H1 (cell line): ENCODE measurements at regions not wholly inside any gene's neighbourhood (a gene's known extent, or its start where the extent isn't known, plus 50 kb on each side); places are given as distances from the start of the nearest gene placed in this dataset.
A peak's percentile ranks its signal among the peaks of the same experiment; 100 is the strongest.

Source experiments
- CTCF ChIA-PET: fragments of 300-600 bp; sonication (Branson Sonifier 250); formaldehyde crosslinking; loops from one replicate; lab custom pipeline; 2021; ENCODE audit not compliant: partially characterized antibody; lab: Charles Lee
- POLR2A ChIA-PET: fragments of 300-600 bp; sonication (Branson Sonifier 250); formaldehyde crosslinking; loops from one replicate; lab custom pipeline; 2021; ENCODE audit warnings: inconsistent platforms; ENCODE audit not compliant: partially characterized antibody; lab: Charles Lee
- DNase-seq, 2 experiments: peaks; one replicate each; pipeline versions ENCODE4 v3.0.0 to v3.0.0-alpha.2; 2010 to 2022; ENCODE audit warnings: low spot score in 2 of 2, low read depth in 1 of 2, mixed read lengths in 1 of 2
- FAIRE-seq: peaks from 2 replicates; lab custom pipeline; 2011; peaks lifted over from hg19 to GRCh38; lab: Jason Lieb, UNC
- H2AFZ ChIP-seq: 2 replicates; pipeline ENCODE4 v1.8.1; 2012; ENCODE audit warnings: low read length, inconsistent platforms
- H2AK5ac ChIP-seq: 2 replicates; pipeline ENCODE4 v1.6.1; 2013; ENCODE audit warnings: low read depth, low read length
- H2BK120ac ChIP-seq: replicated peaks from 2 replicates; pipeline ENCODE3; 2013; ENCODE audit warnings: low read depth, low read length, inconsistent platforms
- H2BK12ac ChIP-seq: 2 replicates; pipeline ENCODE4 v1.6.1; 2013; ENCODE audit warnings: low read depth, low read length
- H2BK15ac ChIP-seq: 2 replicates; pipeline ENCODE4 v1.6.1; 2013; ENCODE audit warnings: low read length
- H2BK20ac ChIP-seq: 2 replicates; pipeline ENCODE4 v1.6.1; 2013; ENCODE audit warnings: low read length
- H2BK5ac ChIP-seq: 2 replicates; pipeline ENCODE4 v1.6.1; 2013; ENCODE audit warnings: low read depth, low read length
- H3K14ac ChIP-seq: 2 replicates; pipeline ENCODE4 v1.6.1; 2013; ENCODE audit warnings: inconsistent platforms; ENCODE audit not compliant: insufficient read length
- H3K18ac ChIP-seq: 2 replicates; pipeline ENCODE4 v1.6.1; 2013; ENCODE audit warnings: low read length; ENCODE audit errors: extremely low read depth
- H3K23ac ChIP-seq: 2 replicates; pipeline ENCODE4 v1.6.1; 2013; ENCODE audit warnings: inconsistent platforms; ENCODE audit not compliant: insufficient read length
- H3K23me2 ChIP-seq: 2 replicates; pipeline ENCODE4 v1.6.1; 2013; ENCODE audit warnings: low read depth, low read length
- H3K27ac ChIP-seq: 2 replicates; pipeline ENCODE4 v1.6.1; 2011; ENCODE audit warnings: low read depth, low read length, inconsistent platforms
- H3K27me3 ChIP-seq, 4 experiments: replicated peaks in 1 of 4; 1 replicate in 1 of 4; 2 replicates in 3 of 4; pipeline versions ENCODE4 v1.6.1 to v1.8.1; 2011 to 2013; ENCODE audit warnings: low read length in 3 of 4, mild to moderate bottlenecking in 3 of 4, inconsistent platforms in 2 of 4, mixed read lengths in 2 of 4, moderate library complexity in 1 of 4; ENCODE audit not compliant: control insufficient read depth in 3 of 4, insufficient read depth in 3 of 4; ENCODE audit errors: extremely low read depth in 1 of 4
- H3K36me3 ChIP-seq, 4 experiments: 2 replicates each; pipeline versions ENCODE4 v1.6.1 to v1.8.1; 2011 to 2013; ENCODE audit warnings: mild to moderate bottlenecking in 4 of 4, low read length in 3 of 4, moderate library complexity in 2 of 4, control low read depth in 1 of 4, inconsistent platforms in 1 of 4; ENCODE audit not compliant: insufficient read depth in 4 of 4, control insufficient read depth in 2 of 4
- H3K4ac ChIP-seq: replicated peaks from 2 replicates; pipeline ENCODE3; 2013; ENCODE audit warnings: low read length, low read depth, mixed read lengths, inconsistent platforms; ENCODE audit not compliant: insufficient read length
- H3K4me1 ChIP-seq, 4 experiments: replicated peaks in 1 of 4; 1 replicate in 1 of 4; 2 replicates in 3 of 4; pipeline versions ENCODE4 v1.6.1 to v1.8.1; 2011 to 2013; ENCODE audit warnings: low read length in 3 of 4, inconsistent platforms in 2 of 4, mixed read lengths in 1 of 4; ENCODE audit not compliant: insufficient read depth in 4 of 4, control insufficient read depth in 3 of 4
- H3K4me2 ChIP-seq, 2 experiments: 2 replicates each; pipeline versions ENCODE4 v1.6.1 to v1.8.1; 2011 to 2013; ENCODE audit warnings: low read depth in 2 of 2, low read length in 2 of 2, control low read depth in 1 of 2, inconsistent platforms in 1 of 2, mild to moderate bottlenecking in 1 of 2; ENCODE audit not compliant: insufficient read depth in 1 of 2
- H3K4me3 ChIP-seq, 4 experiments: fragments of 200-600, 300-600 bp in 1 of 4; sonication (generic), shearing (Covaris generic), sonication (Bioruptor Twin) in 1 of 4; 2 replicates each; pipeline versions ENCODE4 v1.5.1 to v1.8.1; 2011 to 2016; ENCODE audit warnings: low read length in 4 of 4, low read depth in 3 of 4, control low read depth in 2 of 4, inconsistent platforms in 2 of 4, mild to moderate bottlenecking in 2 of 4, mixed read lengths in 1 of 4, moderate library complexity in 1 of 4; ENCODE audit not compliant: insufficient read depth in 2 of 4; ENCODE audit errors: extremely low read depth in 1 of 4
- H3K56ac ChIP-seq: replicated peaks from 2 replicates; pipeline ENCODE3; 2013; ENCODE audit warnings: low read depth, mild to moderate bottlenecking, mixed read lengths, low read length, inconsistent platforms; ENCODE audit not compliant: insufficient read length
- H3K79me1 ChIP-seq: 2 replicates; pipeline ENCODE4 v1.6.1; 2013; ENCODE audit warnings: low read depth, low read length, control low read depth
- H3K79me2 ChIP-seq, 2 experiments: 2 replicates each; pipeline versions ENCODE4 v1.6.1 to v1.8.1; 2012 to 2013; ENCODE audit warnings: low read length in 2 of 2, mild to moderate bottlenecking in 2 of 2, inconsistent platforms in 1 of 2; ENCODE audit not compliant: insufficient read depth in 2 of 2, control insufficient read depth in 1 of 2
- H3K9ac ChIP-seq, 4 experiments: replicated peaks in 1 of 4; 1 replicate in 1 of 4; 2 replicates in 3 of 4; pipeline versions ENCODE4 v1.6.1 to v1.8.1; 2011 to 2013; ENCODE audit warnings: low read depth in 3 of 4, low read length in 3 of 4, control low read depth in 2 of 4, mild to moderate bottlenecking in 2 of 4, moderate library complexity in 2 of 4, inconsistent platforms in 1 of 4; ENCODE audit errors: extremely low read depth in 1 of 4
- H3K9me3 ChIP-seq, 2 experiments: 2 replicates each; pipeline versions ENCODE4 v1.6.1 to v1.8.1; 2012 to 2013; ENCODE audit warnings: mild to moderate bottlenecking in 2 of 2, moderate library complexity in 2 of 2, control low read depth in 1 of 2, inconsistent platforms in 1 of 2, low read depth in 1 of 2, low read length in 1 of 2, mixed read lengths in 1 of 2; ENCODE audit not compliant: insufficient read depth in 2 of 2
- H4K20me1 ChIP-seq, 2 experiments: replicated peaks in 1 of 2; 2 replicates each; pipeline versions ENCODE3 to v1.8.1; 2011 to 2013; ENCODE audit warnings: inconsistent platforms in 2 of 2, low read length in 2 of 2, mild to moderate bottlenecking in 1 of 2; ENCODE audit not compliant: insufficient read depth in 2 of 2, control insufficient read depth in 1 of 2
- H4K5ac ChIP-seq: 2 replicates; pipeline ENCODE4 v1.6.1; 2013; ENCODE audit warnings: low read length, low read depth, mixed read lengths, inconsistent platforms; ENCODE audit not compliant: insufficient read length
- H4K8ac ChIP-seq: 2 replicates; pipeline ENCODE4 v1.8.0; 2013; ENCODE audit warnings: mild to moderate bottlenecking, moderate library complexity, low read length, inconsistent platforms; ENCODE audit not compliant: insufficient read depth; ENCODE audit errors: extremely low read depth
- H4K91ac ChIP-seq: replicated peaks from 2 replicates; pipeline ENCODE3; 2013; ENCODE audit warnings: low read length, mixed read lengths, inconsistent platforms; ENCODE audit not compliant: insufficient read length
- BRCA1 ChIP-seq: IDR thresholded peaks from 2 replicates; pipeline ENCODE4 v1.6.1; 2012; ENCODE audit warnings: low read depth, low read length, improper control_type of control experiment
- PHF8 ChIP-seq: fragments of 200-600 bp; sonication (generic); conservative IDR thresholded peaks from 2 replicates; pipeline ENCODE4 v1.7.1; 2012; ENCODE audit warnings: low read depth, mild to moderate bottlenecking, inconsistent platforms, low read length, moderate library complexity
- WGBS, 2 experiments: shearing (Covaris generic) in 1 of 2; methylation state at CpG; one replicate each; pipeline versions ENCODE4 v1.1.6 to v1.1.7; 2013 to 2015; ENCODE audit warnings: low lambda C conversion rate in 2 of 2, mixed read lengths in 2 of 2, inconsistent platforms in 1 of 2, low coverage in 1 of 2, missing lambda C conversion rate in 1 of 2; ENCODE audit not compliant: insufficient replicate concordance in 2 of 2, insufficient coverage in 1 of 2, insufficient read length in 1 of 2; ENCODE audit errors: extremely low coverage in 1 of 2, missing lambda C conversion rate in 1 of 2; 5-methylcytosine and 5-hydroxymethylcytosine counted together
- TF ChIP-seq, protein P1 (sequence below): IDR thresholded peaks from 2 replicates; pipeline ENCODE4 v1.6.1; 2012; ENCODE audit warnings: inconsistent platforms

DNA sequence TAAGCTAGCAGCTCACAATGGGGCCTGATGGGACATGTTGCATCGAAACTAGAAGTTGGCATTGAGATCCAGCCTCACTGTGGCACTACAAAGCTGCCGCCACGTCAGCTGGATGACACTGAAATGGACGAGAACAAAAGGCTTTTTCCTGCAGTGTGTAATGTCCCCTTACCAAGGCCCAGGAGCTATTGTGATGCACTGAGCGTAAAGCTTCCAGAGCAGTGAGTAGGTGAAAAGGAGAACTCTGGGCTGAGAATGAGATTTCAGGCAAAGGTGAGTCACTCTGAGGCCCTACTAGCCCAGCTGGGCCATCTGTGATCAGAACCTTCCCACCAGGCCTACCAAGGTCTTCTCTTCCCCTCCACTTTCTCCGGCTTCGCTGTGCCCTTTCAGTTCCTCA lies 528.1 kb upstream of the KLF4 start:
- no peak overlapping the region for H3K27ac ChIP-seq
- no peaks in the 10 kb centered on the region for H3K79me1 ChIP-seq
- 0 out of 2 replicates have a peak overlapping the region, but pooled peaks have one; percentile 32 for H2BK12ac ChIP-seq
- H2BK15ac ChIP-seq: no peak overlapping the region
- H3K18ac ChIP-seq: no peak overlapping the region
- H4K5ac ChIP-seq: no peak overlapping the region
- no peak overlapping the region for H4K91ac ChIP-seq
- no peaks in the 10 kb centered on the region for H4K20me1 ChIP-seq
- no peaks in the 10 kb centered on the region for H3K36me3 ChIP-seq
- no peak overlapping the region for H3K23ac ChIP-seq
- FAIRE-seq (no peak), DNase-seq (no peak)
- CTCF ChIA-PET: interaction anchor here (0.6 to 1.0 kb wide), 2 partner anchors 10 to 157 kb away, joined by 3 read pairs; no protein-coding TSS in a partner anchor
- TF ChIP-seq, protein P1, sequence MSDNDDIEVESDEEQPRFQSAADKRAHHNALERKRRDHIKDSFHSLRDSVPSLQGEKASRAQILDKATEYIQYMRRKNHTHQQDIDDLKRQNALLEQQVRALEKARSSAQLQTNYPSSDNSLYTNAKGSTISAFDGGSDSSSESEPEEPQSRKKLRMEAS: no peak
- TF ChIP-seq PHF8 (no peak), BRCA1 (no peak)
- POLR2A ChIA-PET: no interaction called here
- no peaks in the 10 kb centered on the region for H3K27me3 ChIP-seq
- no peak overlapping the region for H4K8ac ChIP-seq
- no peak overlapping the region for H2AK5ac ChIP-seq
- H3K4ac ChIP-seq: no peak overlapping the region
- no peak overlapping the region for H3K56ac ChIP-seq
- 0 out of 2 replicates have a peak overlapping the region, but pooled peaks have one; percentile 43 for H2BK20ac ChIP-seq
- no peak overlapping the region for H2BK120ac ChIP-seq
- H3K9ac ChIP-seq: no peak overlapping the region
- H2BK5ac ChIP-seq: no peak overlapping the region
- no peaks in the 10 kb centered on the region for H3K79me2 ChIP-seq
- no peak overlapping the region for H3K4me2 ChIP-seq
- H3K4me1 ChIP-seq: peaks cover 0 to 3% (median 0%) of the 10 kb centered on the region in 4 experiments; a peak in 2 of 7 replicates
- no peaks in the 10 kb centered on the region for H3K23me2 ChIP-seq
- 92% methylated on average over 7 of the region's 7 CpGs; no CpG with 5 or more reads in 1 of the 2 experiments for whole genome bisulfite sequencing, 2 experiments
- no peak overlapping the region for H3K4me3 ChIP-seq
- H3K9me3 ChIP-seq: peaks cover 0 to 5% of the 10 kb centered on the region in 2 experiments; a peak in 1 of 4 replicates
- H3K14ac ChIP-seq: no peak overlapping the region
- H2AFZ ChIP-seq: no peak overlapping the region
